ENCODE measurements at regions not wholly inside any gene's neighbourhood (a gene's known extent, or its start where the extent isn't known, plus 50 kb on each side); places are given as distances from the start of the nearest gene placed in this dataset.
A peak's percentile ranks its signal among the peaks of the same experiment; 100 is the strongest.
"Not testable (repeated sequence)": the region's sequence is repeated elsewhere in the genome, so short reads cannot be mapped to it uniquely, and the experiment has no call there.

GRCh38 chr4:132557660-132558059 is 591.4 kb upstream of the PCDH10 start:
- DNase-seq: no peak

DNA sequence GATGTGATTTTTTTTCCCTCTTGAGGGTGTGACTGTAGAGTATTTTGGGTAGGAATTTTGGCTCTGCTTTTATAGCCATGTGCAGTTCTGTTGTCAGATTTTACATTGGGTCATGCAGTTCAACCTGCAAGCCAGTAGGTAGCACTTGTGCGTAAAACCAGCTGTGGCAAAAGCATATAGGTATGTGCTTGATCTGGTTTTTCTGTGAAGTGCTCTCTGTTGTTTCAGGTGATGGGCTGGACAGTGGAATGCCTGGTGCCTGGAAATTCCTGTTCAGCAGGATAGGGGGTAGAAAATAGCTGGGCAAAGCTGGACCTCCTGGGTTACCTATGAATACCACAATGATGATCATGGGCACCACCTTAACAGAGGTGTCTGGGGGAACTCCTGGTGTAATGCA is 584.2 kb upstream of the PCDH10 start:
- no peak for DNase-seq

DNA sequence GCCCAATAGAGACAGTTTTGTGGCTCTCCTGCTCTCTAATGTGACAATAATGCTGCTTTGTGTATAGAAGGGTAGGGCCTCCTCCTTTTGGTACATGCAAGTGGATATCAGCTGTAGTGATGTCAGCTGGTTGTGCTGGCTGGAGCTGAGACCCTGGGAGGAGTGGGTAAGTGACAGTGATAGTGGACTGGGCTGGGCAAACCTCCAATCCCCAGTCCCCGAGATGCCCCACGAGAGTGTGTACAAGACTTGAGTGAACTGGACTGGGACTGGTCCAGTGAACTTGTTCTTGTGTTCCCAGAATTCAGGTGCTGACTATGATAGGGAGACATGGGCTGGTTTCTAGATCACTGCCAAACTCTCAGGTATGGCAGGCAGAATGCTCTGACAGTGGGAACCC is 583.6 kb upstream of the PCDH10 start:
- DNase-seq: no peak

- DNase-seq: no peak
Observed at GRCh38 chr4:132572210-132572609, 576.9 kb upstream of the PCDH10 start.

DNA sequence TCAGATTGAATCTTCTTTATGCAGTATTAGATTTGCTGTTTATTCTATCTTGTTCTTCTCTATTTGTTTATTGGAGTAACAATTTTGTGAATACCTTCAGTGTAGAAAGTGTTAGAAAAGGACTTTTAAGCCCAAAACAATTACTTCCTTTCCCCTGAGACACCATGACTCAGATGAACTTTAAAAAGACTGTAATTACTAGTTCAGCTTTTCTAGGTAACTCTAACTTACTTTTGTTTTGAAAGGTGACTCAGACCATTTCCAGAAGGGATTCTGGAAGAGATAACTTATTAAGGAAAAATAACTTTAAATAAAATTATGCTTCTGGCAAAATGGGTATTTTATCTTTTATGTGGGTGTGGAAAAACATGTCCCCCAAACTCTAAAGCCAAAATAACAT is 561.5 kb upstream of the PCDH10 start:
- no peak for DNase-seq

- DNase-seq: no peak
Observed at GRCh38 chr4:132592340-132592739, 556.8 kb upstream of the PCDH10 start.

DNA sequence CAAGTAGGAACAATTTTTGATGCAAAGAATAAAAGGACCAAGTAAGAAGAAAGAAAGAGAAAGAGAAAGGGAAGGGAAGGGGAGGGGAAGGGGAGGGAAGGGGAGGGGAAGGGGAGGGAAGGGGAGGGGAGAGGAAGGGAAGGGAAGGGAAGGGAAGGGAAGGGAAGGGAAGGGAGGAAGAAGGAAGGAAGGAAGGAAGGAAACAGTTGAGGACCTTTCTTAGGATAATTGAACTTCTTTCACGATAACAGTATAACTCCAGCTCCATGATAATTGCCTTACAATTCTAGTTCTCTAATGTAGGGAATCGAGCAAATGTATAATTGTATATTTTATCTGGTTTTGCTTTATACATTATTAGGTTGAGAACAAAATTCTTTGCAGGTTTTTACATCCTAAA is 556.2 kb upstream of the PCDH10 start:
- DNase-seq: no peak

GRCh38 chr4:132593717-132594400 is 555.2 kb upstream of the PCDH10 start:
- no peak for DNase-seq

- no peak for DNase-seq
Observed at GRCh38 chr4:132596186-132596585, 552.9 kb upstream of the PCDH10 start.

DNA sequence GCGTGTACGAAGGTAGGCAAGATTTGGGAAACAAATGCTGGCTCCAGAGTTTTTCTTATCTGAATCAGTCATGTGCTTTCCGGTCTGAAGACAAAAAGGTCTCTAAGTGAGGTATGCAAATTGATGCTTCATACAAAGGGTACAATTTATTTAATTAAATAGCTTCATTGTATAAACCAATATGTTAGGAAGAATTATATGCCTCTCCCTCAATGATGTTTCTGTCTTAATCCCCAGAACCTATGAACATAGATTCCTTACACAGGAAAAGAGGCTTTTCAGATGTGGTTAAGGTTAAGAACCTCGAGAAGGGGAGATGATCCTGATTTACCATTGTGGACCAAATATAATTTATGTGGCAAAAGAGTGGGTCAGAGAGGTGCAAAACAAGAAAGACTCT is 543.5 kb upstream of the PCDH10 start:
- DNase-seq: no peak

DNA sequence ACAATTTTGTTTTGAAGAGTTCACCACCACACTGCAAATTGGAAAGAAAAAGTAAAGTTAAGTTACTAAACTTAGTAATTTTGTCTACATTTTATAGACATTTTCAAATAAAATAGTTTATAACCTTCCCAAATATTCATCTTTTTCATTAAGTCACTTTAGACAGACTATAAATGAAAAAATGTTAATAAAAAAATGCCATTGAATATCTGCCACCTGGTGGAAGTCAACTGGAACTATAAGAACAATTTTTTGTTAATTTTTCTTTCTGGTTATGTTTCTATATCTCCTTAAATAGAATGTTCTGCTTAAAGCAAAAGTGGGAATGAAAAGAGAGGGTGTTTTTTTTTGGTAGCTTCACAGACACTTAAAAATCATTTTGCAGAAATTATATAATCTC is 534.4 kb upstream of the PCDH10 start:
- DNase-seq: no peak

DNA sequence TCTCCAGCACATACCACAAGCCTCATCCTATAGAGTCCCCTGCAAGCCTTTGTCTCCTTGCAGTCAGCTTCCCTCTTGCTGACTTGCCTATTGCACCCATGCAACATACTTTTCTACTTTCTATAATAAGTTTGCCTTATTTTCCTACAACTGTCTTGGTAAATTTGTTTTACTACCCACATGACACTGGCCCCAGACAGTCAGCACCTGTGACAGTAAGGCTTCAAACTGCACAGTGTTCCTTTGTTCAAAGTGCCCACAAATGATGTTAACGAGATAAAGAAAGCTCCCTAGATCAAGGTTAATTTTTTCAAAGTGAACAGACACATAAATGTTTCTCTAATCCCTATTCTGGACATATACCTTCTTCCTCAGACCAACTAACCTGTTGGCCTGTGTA is 529.1 kb upstream of the PCDH10 start:
- no peak for DNase-seq

DNA sequence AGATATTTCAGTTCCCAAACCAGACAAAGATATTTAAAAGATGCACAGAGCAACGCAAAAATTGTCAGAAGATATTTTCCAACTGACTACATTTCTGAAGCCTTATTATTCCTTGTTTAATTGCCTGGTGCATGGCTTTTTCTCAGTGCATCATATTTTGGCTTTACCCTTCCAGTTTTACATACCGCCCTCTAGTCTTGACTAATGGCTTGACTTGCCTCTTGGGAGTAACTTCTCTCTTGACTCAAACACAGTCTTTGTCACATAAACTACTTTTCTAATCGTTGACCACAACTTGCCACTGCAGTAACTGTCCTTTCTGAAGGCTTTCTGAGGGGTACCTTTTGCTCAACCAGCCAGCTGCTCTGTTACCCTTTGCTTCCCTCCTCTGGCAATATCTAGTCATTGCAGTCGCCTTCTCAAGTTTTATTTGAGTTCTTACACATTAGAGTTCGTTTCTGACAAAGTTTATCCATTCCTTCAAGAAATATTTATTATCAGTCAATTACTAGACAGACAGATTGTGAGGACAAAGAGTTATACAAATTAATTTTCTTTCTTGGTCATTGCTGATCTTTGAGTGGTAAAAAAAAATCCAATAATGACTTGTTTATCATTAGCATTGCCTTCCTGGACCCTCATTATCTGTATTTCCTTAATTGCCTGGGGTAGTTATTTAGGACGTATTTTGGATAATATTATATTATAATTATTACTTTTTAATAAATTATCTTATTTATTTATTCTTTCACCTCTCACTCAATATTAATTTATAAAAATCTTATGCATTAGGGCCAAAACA is 506.9 kb upstream of the PCDH10 start:
- peak; percentile 4 for DNase-seq

- no peak for DNase-seq
Observed at GRCh38 chr4:132646186-132646585, 502.9 kb upstream of the PCDH10 start.

DNA sequence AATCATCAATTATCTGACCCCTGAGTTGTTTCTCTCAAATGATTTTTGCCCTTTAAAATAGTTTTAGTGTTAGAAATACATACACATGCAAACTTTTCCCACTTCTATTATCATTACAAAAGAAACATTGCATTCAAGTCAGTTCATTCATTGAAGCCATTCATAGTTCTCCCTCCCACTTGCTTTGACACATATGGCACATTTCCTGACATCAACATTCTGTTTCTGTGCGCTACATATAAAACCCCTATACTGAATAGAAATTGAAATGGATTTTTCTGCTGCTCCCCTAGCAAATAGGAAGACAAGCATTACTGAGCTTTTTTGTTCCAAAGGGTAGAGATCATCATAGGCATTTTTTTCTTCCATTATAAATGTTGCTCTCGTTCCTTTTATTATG is 497.9 kb upstream of the PCDH10 start:
- DNase-seq: no peak

DNA sequence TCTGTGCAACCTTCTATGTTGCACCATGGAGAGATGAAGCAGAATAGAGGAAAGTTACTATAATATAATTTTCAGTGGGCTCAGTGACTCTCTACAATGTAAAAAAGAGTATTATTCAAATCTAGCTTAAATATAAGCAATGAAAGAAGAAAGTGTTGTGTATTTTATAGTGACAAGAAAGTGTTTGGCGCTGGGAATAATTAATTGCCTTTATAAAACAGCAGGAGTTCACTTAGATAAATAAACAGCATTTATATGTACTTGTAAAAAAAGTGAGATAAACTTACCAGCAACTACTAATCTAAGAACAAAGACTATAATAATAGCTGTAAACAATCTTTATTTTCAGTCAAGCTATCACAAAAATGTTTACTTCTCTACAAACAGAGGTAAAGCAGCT is 488.9 kb upstream of the PCDH10 start:
- DNase-seq: no peak

DNA sequence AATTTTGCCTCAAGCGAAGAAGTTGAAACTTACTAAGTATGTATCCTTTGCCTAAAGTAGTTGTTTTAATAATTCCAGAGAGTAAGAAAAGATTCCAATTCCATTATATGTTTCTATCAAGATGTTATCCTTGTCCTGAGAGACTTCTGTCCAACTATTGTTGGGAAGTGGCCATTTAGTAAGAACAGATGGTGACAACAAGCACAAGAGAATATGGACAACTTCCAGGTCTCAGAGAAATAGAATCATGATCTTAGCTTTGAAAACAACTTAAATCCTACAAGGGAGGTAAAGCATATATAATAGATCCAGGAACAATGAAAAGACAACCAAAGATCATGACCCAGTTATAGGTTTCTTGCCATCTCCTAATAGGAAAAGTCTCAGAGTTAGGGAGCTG is 486.6 kb upstream of the PCDH10 start:
- DNase-seq: no peak

DNA sequence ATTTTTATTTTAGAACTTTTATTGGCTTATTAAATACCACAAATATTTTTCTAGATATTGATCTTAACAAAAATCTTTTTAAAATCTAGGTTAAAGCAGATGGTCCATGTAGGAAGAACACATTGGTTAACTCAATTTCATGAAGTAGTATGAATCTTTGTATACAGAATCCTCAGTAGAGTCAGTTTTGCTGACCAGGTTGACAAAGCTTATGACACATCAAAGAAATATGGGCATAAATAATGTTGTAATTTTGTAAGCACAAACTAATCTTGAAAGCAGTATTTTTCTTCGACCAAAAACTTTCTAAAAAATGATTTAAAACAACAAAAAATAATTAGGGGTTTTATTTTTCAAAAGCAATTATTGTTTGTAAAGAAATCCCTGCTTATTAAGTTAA is 479.3 kb upstream of the PCDH10 start:
- DNase-seq: no peak

DNA sequence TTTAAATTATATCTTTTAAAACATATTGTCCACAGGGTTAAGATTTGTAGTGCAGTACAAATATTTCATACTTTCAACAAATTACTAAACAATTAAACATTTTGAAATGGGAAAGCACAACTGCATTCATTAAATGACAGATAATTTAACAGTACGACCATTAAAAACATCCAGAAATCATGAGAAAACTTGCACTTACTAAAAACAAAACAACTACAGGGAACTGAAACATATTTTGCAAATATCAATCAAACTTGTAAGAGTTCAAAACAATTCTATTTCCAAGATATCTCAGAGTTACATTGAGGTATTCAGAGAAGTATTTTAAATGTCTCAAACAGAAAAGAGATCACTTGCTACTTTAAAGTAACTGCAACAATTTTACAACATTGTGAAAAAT is 478.5 kb upstream of the PCDH10 start:
- DNase-seq: no peak

DNA sequence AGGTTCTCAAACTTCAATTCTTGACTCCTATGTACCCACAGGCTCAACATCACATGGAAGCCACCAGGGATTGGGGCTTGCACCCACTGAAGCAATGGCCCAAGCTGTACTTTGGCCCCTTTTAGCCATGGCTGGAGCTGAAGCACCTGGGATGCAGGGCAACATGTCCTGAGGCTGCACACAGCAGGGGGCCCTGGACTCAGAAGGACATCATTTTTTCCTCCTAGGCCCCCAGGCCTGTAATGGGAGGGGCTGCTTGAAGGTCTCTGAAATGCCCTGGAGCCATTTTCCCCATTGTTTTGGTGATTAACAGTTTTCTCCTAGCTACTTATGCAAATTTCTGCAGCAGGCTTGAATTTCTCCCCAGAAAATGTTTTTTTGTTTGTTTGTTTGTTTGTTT is 465.1 kb upstream of the PCDH10 start:
- DNase-seq: no peak

GRCh38 chr4:132691026-132691425 is 458.1 kb upstream of the PCDH10 start:
- DNase-seq: no peak

GRCh38 chr4:132691668-132692067 is 457.4 kb upstream of the PCDH10 start:
- DNase-seq: no peak

GRCh38 chr4:132694775-132695174 is 454.3 kb upstream of the PCDH10 start:
- DNase-seq: no peak

DNA sequence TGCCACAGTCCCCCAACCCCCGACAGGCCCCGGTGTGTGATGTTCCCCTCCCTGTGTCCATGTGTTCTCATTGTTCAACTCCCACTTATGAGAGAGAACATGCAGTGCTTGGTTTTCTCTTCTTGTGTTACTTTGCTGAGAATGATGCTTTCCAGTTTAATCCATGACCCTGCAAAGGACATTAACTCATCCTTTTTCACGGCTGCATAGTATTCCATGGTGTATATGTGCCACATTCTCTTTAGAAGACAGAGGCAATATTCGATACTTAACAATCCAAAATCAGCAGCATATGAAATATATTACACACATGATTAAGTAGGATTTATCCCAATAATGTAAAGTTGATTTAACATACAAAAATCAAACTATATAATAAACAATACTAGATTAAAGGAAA is 451.6 kb upstream of the PCDH10 start:
- DNase-seq: not testable (repeated sequence)

DNA sequence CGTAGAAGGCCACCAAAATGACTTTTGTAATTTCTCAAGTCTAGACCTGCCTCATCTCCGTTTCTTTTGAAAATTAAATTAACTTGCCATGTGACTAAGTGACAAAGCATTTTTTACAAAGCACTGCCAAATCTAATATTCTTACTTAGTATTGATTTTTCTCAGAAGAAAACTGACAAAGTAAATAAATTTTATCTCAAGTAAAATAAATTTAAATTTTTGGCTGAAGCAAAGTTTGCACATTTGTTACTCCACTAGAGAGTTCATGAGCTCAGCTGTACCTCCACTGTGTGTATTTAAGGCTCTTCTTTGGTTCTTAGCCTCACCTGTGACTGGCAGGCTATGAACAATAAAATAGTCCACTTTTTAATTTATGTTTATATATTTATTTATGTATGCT is 441.1 kb upstream of the PCDH10 start:
- DNase-seq: no peak

All from NCI-H2227 treated with DMSO at 0.1 percent for 48 hours (cell line).